GM19324 (cell line): ENCODE measurements at regions not wholly inside any gene's neighbourhood (a gene's known extent, or its start where the extent isn't known, plus 50 kb on each side); places are given as distances from the start of the nearest gene placed in this dataset.

Experiments used
- ATAC-seq: cut with Tn5 transposase; IDR thresholded peaks from one replicate; pipeline ENCODE4 v1.9.1; 2021; ENCODE audit warnings: mild to moderate bottlenecking, moderate library complexity; ENCODE audit not compliant: unreplicated experiment, low FRiP score

- no peak for ATAC-seq
Measured at GRCh38 chr20:43863821-43864544, 50.7 kb upstream of the TOX2 start.

DNA sequence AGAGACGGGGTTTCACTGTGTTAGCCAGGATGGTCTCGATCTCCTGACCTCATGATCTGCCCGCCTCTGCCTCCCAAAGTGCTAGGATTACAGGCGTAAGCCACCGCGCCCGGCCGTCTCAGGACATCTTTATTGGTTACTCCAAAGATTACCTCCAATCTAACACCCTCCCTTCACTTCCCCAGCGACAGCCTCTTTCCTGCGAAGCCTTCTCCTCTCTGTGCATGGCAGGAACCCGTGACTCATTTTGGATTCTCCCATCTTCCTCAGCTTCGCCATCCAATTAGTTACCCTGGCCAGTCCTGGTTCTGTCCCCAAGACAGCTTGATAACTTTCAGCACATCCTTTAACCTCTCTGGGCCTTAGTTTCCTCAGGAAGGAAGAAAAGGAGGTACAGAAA is 51.3 kb upstream of the TOX2 start:
- no peak for ATAC-seq

DNA sequence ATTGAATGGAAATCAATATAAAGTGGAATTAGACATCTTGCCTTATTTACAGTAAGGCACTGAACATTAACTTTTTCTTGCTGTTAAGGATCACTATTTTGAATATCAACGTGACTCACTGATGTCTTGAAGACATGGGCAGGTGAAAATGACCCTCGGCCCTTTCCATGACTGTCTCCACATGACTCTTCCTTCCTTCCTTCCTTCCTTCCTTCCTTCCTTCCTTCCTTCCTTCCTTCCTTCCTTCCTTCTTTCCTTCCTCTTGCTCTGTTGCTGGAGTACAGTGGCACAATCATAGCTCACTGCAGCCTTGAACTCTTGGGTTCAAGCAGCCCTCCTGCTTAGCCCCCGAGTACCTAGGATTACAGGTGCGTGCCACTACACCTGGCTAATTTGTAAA is 52.2 kb upstream of the TOX2 start:
- no peak for ATAC-seq

DNA sequence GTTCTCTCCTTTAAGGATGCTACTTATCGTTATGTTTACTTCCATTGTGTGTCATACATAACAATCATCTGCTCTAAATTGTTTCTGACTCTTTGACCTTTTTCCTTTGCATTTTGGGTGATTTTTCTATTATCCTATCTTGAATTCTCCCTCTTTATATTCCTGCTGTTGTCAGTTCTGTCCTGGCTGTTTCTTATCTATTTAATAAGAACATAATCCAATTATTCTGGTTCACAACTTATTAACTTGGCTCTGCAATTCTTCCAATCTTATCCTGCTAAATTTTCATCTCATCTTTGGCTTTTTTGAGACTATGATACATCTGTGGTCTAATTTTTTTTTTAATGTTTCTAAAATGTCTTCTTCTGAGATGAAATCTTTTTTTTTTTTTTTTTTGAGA is 54.7 kb upstream of the TOX2 start:
- no peak for ATAC-seq

- no peak for ATAC-seq
Measured at GRCh38 chr20:43857932-43858331, 56.7 kb upstream of the TOX2 start.

- ATAC-seq, result no peak
Measured at GRCh38 chr20:43857127-43857526, 57.5 kb upstream of the TOX2 start.

DNA sequence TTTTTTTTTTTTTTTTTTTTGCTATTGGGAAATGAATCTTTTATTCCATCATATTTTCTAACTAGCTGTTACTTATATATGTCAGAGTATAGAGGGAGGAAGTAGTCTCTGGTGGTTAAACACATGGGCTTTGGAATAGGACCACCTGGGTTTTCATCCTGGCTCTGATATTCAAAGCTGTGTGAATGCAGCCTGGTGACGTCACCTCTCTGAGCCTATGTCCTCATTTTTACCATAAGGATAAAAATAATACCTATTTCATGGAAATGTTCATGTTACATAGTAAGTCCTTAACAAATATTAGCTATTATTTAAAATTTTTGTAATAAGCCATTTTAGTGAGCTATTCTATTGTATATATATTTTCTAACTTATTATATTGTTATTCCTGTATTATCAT is 58.8 kb upstream of the TOX2 start:
- ATAC-seq, result no peak

- no peak for ATAC-seq
Measured at GRCh38 chr20:43853918-43854317, 60.7 kb upstream of the TOX2 start.

DNA sequence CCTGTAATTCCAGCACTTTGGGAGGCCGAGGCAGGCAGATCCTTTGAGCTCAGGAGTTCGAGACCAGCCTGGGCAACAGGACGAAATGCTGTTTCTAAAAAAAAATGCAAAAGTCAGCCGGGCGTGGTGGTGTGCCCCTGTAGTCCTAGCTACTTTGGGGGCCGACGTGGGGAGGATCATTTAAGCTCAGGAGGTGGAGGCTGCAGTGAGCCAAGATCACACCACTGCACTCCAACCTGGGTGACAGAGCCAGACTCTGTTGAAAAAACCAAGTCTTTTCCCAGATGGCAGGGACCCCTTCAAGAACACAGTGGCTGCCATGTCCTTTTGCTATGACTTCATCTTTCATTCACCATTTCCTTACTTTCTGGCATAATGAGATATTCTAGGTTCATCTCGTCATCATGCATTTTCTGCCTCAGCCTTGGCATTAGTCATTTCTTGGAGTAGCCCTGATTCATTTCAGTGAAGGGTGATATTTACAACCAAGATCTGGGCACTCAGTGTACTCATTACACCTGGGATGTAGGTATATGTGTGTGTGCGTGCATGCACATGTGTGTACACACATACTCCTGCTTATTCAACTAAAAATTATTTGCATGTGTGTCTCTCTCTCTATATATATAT is 61.4 kb upstream of the TOX2 start:
- ATAC-seq, result no peak

GRCh38 chr20:43849496-43850186 is 65.0 kb upstream of the TOX2 start:
- no peak for ATAC-seq

DNA sequence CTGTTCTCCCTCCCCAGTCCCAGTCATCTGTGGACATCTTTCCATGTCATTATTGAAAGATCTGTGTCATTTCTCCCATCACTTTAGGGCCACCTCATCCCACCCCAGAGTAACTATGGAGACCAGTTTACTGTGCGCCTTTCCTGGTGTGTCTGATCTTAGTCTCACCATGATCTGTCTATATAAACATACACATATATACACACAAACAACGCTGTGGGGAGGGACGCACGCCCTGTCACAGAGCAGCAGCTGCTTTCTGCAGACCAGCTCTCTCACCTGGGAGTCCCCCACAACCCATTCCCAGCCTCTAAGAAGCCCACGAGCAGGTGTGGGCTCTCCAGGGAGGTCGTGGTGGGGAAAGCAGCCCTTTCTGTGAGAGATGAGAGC is 68.1 kb upstream of the TOX2 start:
- ATAC-seq, result no peak

DNA sequence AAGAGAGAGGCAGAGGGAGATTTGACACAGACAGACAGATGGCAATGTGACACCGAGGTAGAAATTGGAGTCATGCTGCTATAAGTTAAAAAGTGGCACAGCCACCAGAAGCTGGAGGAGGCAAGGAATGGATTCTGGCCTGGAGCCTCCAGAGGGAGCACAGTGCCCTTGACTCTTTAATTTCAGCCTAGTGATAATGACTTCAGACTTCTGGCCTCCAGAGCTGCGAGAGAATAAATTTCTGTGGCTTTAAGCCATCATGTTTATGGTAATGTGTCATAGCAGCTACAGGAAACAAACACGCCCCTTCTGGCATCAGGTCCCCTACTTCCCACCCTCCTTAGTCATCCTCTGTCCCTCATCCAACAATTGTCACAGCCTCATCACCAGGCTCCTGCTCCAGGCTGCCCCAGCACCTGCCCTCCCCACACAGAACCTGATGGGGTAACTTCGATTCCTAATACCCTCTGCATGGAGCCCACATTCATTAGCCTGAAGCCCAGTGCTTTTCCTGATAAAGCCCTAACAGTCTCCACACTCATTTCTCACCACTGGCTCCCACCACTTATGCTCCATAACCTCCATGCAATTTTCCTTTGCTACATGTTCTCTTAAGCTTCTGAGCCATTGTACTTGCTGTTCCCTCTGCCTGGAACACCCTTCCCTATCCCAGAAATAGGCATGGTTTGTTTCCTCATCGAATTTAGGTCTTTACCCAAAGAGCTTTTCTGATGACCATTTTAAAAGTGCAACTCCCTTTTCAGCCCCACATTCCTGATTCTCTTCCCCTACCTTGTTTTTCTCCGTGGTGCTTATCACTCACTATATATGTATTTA is 69.7 kb upstream of the TOX2 start:
- no peak for ATAC-seq

- ATAC-seq, result no peak
Measured at GRCh38 chr20:43843965-43844660, 70.5 kb upstream of the TOX2 start.

DNA sequence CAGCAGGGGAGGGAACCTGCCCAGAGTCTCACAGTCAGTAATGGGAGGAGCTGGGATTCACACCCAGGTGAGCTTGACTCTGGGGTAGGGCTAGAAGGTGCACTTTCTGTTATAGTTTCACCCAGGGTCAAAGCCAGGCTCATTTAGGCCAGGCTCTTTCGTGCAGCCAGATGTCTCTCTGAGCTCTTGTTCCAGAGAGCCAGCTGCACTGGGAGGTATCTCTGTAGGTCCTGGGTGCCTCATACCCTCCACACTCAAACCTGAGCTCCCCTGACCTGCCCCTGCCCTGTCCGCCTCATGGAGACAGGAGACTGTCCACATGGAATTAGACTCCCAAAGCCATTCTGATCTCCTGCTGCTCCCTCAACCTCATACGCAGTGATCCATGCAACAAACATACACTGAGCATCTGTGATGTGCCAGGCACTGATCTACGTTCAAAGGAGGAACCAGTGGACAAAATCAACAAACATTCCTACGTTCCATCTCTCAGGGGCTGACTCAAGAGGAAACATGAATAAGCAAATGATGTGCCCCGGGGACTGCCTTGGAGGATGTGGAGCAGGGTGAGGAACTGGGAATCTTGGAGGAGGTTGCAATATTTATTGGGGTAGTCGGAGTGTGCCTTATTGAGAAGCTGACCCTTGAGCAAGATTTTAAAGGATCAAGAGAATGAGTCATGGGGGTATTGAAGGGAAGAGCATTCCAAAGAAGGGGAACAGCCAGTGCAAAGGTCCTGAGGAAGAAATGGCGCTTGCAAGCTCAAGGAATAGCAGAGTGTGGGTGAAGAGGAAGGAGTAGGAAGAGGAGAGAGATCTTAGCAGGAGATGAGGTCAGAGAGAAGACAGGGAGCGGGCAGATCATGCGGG is 71.3 kb upstream of the TOX2 start:
- no peak for ATAC-seq

DNA sequence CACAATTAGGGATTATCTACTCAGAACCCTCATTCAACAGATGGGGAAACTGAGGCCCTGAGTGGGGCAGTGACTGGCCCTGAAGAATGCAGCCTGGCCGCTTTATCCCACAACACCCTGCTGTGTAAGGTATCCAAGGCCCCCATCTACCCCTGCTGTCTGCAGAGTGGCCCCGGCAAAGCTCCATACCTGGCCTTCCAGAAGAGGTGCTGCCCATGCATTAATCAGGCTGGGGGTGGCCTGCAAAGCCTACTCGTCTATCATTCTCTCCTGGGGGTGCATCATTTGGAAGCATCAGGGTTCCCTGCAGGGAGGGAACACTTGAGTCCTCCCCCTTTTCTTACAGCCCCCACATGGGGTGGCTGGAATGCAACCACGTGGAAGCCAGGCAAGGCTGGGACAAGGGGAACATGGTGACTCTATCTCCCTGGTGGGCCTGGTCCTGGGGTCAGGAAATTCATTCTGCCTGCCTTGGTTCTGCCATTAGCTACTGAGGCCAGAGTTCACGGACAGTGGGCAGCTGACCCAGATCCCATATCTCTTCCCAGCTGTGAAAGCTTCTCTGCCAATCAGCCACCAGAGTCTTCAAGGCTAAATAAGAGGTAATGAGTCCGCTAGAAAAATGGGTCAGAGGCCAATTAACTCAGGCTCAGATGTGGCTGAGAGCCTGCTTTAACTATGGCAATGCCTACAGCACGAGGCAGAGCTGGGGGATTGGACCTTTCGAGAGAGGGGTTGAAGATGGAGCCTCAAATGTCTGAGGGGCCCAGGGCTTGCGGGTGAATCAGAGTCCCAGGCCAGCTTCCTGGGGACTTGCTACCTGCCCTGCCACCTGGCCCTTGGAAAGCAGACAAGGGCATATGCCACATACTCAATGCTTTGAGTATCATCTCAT is 72.3 kb upstream of the TOX2 start:
- ATAC-seq, result no peak

DNA sequence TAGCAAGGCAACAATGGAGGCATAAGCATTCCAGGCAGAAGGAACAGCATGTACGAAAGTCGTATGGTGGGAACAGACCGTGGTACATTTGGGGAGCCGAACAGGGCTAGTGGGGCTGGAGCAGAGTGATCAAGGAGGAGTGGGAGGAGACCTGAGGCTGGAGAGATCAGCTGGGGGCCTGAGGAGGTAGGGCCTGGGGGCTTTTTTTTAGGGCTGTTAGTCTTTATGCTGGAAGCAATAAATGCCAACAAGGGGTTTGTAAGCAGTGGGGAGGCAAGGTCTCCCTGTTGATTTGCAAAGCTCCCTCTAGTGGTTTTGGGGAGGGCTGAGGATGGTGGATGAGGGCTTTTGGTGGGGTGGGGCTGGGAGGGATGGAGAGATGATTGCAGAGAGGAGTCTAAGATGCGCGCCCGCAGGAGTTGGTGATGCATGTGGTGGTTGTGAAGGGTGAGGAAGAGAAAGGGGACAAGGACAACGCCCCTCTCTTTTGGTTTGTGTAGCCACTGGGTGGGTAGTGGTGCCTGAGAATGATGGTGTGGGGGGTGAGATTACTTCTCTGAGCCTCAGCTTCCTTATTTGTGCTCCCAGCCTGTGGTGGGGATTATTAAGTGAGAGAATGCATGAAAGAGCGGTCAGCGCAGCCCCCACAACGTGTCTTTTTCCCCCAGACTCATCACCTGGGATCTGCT is 74.1 kb upstream of the TOX2 start:
- no peak for ATAC-seq

GRCh38 chr20:43839793-43840199 is 74.9 kb upstream of the TOX2 start:
- no peak for ATAC-seq

DNA sequence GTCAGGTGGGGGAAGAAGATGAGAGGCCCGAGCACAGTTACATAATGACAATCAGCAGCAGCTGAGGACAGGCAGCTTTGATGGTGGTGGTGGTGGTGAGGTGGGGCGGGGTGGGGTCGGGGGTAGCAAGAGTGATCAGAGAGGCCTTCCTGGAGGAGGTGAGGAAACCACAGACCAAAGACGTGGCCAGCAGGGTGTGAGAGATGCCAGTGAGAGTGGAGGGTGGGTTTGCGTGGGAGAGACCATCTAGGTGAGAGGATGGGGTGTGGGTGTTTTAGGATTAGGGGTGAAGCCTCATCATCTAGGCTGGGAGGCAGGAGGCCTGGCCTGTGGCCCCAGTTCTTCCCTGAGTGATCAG is 76.0 kb upstream of the TOX2 start:
- ATAC-seq, result no peak
